ENCODE measurements at regions not wholly inside any gene's neighbourhood (a gene's known extent, or its start where the extent isn't known, plus 50 kb on each side); places are given as distances from the start of the nearest gene placed in this dataset.

GRCh38 chr4:167688660-167689142 lies 403.6 kb upstream of the ANXA10 start:
- Mint-ChIP-seq H3K4me3 (no peak overlapping the region), H3K36me3 (no peaks in the 10 kb centered on the region), H3K9me3 (peaks cover 1% of the 10 kb centered on the region), H3K4me1 (no peaks in the 10 kb centered on the region), H3K27me3 (no peaks in the 10 kb centered on the region), H3K27ac (no peak overlapping the region)
- CTCF ChIA-PET: no interaction called here
- no peak for DNase-seq

GRCh38 chr4:167702391-167702790 lies 389.9 kb upstream of the ANXA10 start:
- H3K36me3 Mint-ChIP-seq: no peaks in the 10 kb centered on the region
- CTCF ChIA-PET: no interaction called here
- H3K27me3 Mint-ChIP-seq: no peaks in the 10 kb centered on the region
- H3K4me1 Mint-ChIP-seq: no peaks in the 10 kb centered on the region
- H3K27ac Mint-ChIP-seq: no peak overlapping the region
- peaks cover under 1% of the 10 kb centered on the region for H3K9me3 Mint-ChIP-seq
- no peak for DNase-seq
- no peak overlapping the region for H3K4me3 Mint-ChIP-seq

- Mint-ChIP-seq H3K4me3 (no peak overlapping the region), H3K4me1 (no peaks in the 10 kb centered on the region), H3K9me3 (peaks cover 7% of the 10 kb centered on the region), H3K36me3 (no peaks in the 10 kb centered on the region), H3K27ac (no peak overlapping the region), H3K27me3 (no peaks in the 10 kb centered on the region)
- CTCF ChIA-PET: interaction anchor here (0.5 kb wide), 1 partner anchor 486 kb away, joined by 3 read pairs; no protein-coding TSS in a partner anchor
- no peak for DNase-seq
Observed at GRCh38 chr4:167711517-167711916, 380.8 kb upstream of the ANXA10 start.

- H3K4me1 Mint-ChIP-seq: no peaks in the 10 kb centered on the region
- no peak overlapping the region for H3K27ac Mint-ChIP-seq
- H3K9me3 Mint-ChIP-seq: peaks cover 5% of the 10 kb centered on the region
- H3K36me3 Mint-ChIP-seq: no peaks in the 10 kb centered on the region
- CTCF ChIA-PET: no interaction called here
- no peak for DNase-seq
- no peak overlapping the region for H3K4me3 Mint-ChIP-seq
- H3K27me3 Mint-ChIP-seq: no peaks in the 10 kb centered on the region
Observed at GRCh38 chr4:167713756-167714155, 378.6 kb upstream of the ANXA10 start.

GRCh38 chr4:167715176-167715575 lies 377.2 kb upstream of the ANXA10 start:
- H3K4me3 Mint-ChIP-seq: no peak overlapping the region
- H3K27ac Mint-ChIP-seq: no peak overlapping the region
- H3K36me3 Mint-ChIP-seq: no peaks in the 10 kb centered on the region
- peaks cover 5% of the 10 kb centered on the region for H3K9me3 Mint-ChIP-seq
- H3K4me1 Mint-ChIP-seq: no peaks in the 10 kb centered on the region
- H3K27me3 Mint-ChIP-seq: no peaks in the 10 kb centered on the region
- CTCF ChIA-PET: no interaction called here
- DNase-seq: no peak

- Mint-ChIP-seq H3K4me3 (no peak overlapping the region), H3K9me3 (peaks cover 3% of the 10 kb centered on the region), H3K27me3 (no peaks in the 10 kb centered on the region), H3K27ac (no peak overlapping the region), H3K36me3 (no peaks in the 10 kb centered on the region), H3K4me1 (no peaks in the 10 kb centered on the region)
- CTCF ChIA-PET: no interaction called here
- no peak for DNase-seq
Observed at GRCh38 chr4:167717495-167717894, 374.8 kb upstream of the ANXA10 start.

GRCh38 chr4:167721617-167722486 lies 370.5 kb upstream of the ANXA10 start:
- no peak overlapping the region for H3K27ac Mint-ChIP-seq
- CTCF ChIA-PET: no interaction called here

GRCh38 chr4:167722487-167722808 lies 369.9 kb upstream of the ANXA10 start:
- H3K36me3 Mint-ChIP-seq: no peaks in the 10 kb centered on the region
- CTCF ChIA-PET: no interaction called here
- H3K27me3 Mint-ChIP-seq: no peaks in the 10 kb centered on the region
- H3K9me3 Mint-ChIP-seq: no peaks in the 10 kb centered on the region
- no peak overlapping the region for H3K27ac Mint-ChIP-seq
- no peak overlapping the region for H3K4me3 Mint-ChIP-seq
- H3K4me1 Mint-ChIP-seq: no peaks in the 10 kb centered on the region
- DNase-seq: no peak

More at GRCh38 chr4:167721617-167722486, 370.5 kb upstream of the ANXA10 start:
- DNase-seq: no peak
- Mint-ChIP-seq H3K4me1 (no peaks in the 10 kb centered on the region), H3K4me3 (no peak overlapping the region), H3K9me3 (no peaks in the 10 kb centered on the region), H3K27me3 (no peaks in the 10 kb centered on the region), H3K36me3 (no peaks in the 10 kb centered on the region)

- H3K9me3 Mint-ChIP-seq: peaks cover 7% of the 10 kb centered on the region
- no peak for DNase-seq
- H3K4me3 Mint-ChIP-seq: no peak overlapping the region
- H3K36me3 Mint-ChIP-seq: no peaks in the 10 kb centered on the region
- no peaks in the 10 kb centered on the region for H3K27me3 Mint-ChIP-seq
- CTCF ChIA-PET: no interaction called here
- H3K4me1 Mint-ChIP-seq: no peaks in the 10 kb centered on the region
- H3K27ac Mint-ChIP-seq: no peak overlapping the region
Observed at GRCh38 chr4:167724941-167725340, 367.4 kb upstream of the ANXA10 start.

- DNase-seq: no peak
- no peak overlapping the region for H3K4me3 Mint-ChIP-seq
- CTCF ChIA-PET: no interaction called here
- no peaks in the 10 kb centered on the region for H3K4me1 Mint-ChIP-seq
- peaks cover 34% of the 10 kb centered on the region for H3K9me3 Mint-ChIP-seq
- H3K27ac Mint-ChIP-seq: no peak overlapping the region
- no peaks in the 10 kb centered on the region for H3K36me3 Mint-ChIP-seq
- H3K27me3 Mint-ChIP-seq: no peaks in the 10 kb centered on the region
Observed at GRCh38 chr4:167730769-167731168, 361.6 kb upstream of the ANXA10 start.

GRCh38 chr4:167745024-167745687 lies 347.2 kb upstream of the ANXA10 start:
- CTCF ChIA-PET: no interaction called here
- Mint-ChIP-seq H3K4me3 (no peak overlapping the region), H3K27ac (no peak overlapping the region), H3K36me3 (no peaks in the 10 kb centered on the region), H3K4me1 (no peaks in the 10 kb centered on the region), H3K9me3 (no peaks in the 10 kb centered on the region), H3K27me3 (no peaks in the 10 kb centered on the region)
- no peak for DNase-seq

- no peaks in the 10 kb centered on the region for H3K4me1 Mint-ChIP-seq
- H3K27ac Mint-ChIP-seq: no peak overlapping the region
- no peaks in the 10 kb centered on the region for H3K27me3 Mint-ChIP-seq
- H3K36me3 Mint-ChIP-seq: no peaks in the 10 kb centered on the region
- peaks cover 15% of the 10 kb centered on the region for H3K9me3 Mint-ChIP-seq
- DNase-seq: no peak
- H3K4me3 Mint-ChIP-seq: no peak overlapping the region
- CTCF ChIA-PET: no interaction called here
Observed at GRCh38 chr4:167767281-167767680, 325.1 kb upstream of the ANXA10 start.

- Mint-ChIP-seq H3K27me3 (no peaks in the 10 kb centered on the region), H3K9me3 (peaks cover 11% of the 10 kb centered on the region), H3K36me3 (no peaks in the 10 kb centered on the region), H3K4me3 (no peak overlapping the region), H3K4me1 (no peaks in the 10 kb centered on the region), H3K27ac (no peak overlapping the region)
- DNase-seq: no peak
- CTCF ChIA-PET: no interaction called here
Observed at GRCh38 chr4:167774646-167775045, 317.7 kb upstream of the ANXA10 start.

- no peak overlapping the region for H3K4me3 Mint-ChIP-seq
- CTCF ChIA-PET: no interaction called here
- DNase-seq: no peak
- H3K27ac Mint-ChIP-seq: no peak overlapping the region
- no peaks in the 10 kb centered on the region for H3K27me3 Mint-ChIP-seq
- H3K9me3 Mint-ChIP-seq: peaks cover 8% of the 10 kb centered on the region
- no peaks in the 10 kb centered on the region for H3K36me3 Mint-ChIP-seq
- H3K4me1 Mint-ChIP-seq: no peaks in the 10 kb centered on the region
Observed at GRCh38 chr4:167775375-167775774, 317.0 kb upstream of the ANXA10 start.

- DNase-seq: no peak
- CTCF ChIA-PET: no interaction called here
- Mint-ChIP-seq H3K27ac (no peak overlapping the region), H3K4me3 (no peak overlapping the region), H3K27me3 (no peaks in the 10 kb centered on the region), H3K4me1 (no peaks in the 10 kb centered on the region), H3K9me3 (peaks cover 13% of the 10 kb centered on the region), H3K36me3 (no peaks in the 10 kb centered on the region)
Observed at GRCh38 chr4:167779280-167779679, 313.1 kb upstream of the ANXA10 start.

All from activated naive CD4-positive, alpha-beta T cell treated with anti-CD3 and anti-CD28 coated beads, Interleukin-2, amount 10 ng/mL, durations not matched to agents 7 days and 5 days (primary cell).